ENCODE measurements at regions not wholly inside any gene's neighbourhood (a gene's known extent, or its start where the extent isn't known, plus 50 kb on each side); places are given as distances from the start of the nearest gene placed in this dataset.
"Not testable (repeated sequence)": the region's sequence is repeated elsewhere in the genome, so short reads cannot be mapped to it uniquely, and the experiment has no call there.

DNA sequence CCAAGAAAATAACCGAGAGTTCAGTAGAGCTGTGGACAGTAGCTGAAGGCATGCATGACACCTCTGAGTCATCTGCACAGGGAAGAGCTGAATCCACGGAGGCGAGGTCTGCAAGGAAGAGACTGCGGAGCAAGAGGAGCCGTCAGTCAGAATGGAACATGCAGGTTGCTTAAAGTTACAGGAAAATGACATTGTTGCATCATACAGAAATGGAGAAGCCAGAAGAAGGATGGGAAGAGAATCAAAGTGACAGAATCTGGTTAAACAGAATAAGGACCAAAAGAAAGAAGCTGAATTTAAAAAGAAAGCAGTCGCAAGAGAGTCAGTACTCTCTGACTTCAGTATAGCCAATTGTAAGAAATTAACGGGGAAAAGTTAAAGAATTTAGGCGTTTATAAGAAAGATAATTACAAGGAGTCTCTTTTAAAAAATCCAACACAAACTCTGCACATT is 533.8 kb downstream of the ADCYAP1 start:
- H3K4me3 ChIP-seq (ENCODE audit: low read depth, low read length) = no peak overlapping the region
- TF ChIP-seq, protein P1, sequence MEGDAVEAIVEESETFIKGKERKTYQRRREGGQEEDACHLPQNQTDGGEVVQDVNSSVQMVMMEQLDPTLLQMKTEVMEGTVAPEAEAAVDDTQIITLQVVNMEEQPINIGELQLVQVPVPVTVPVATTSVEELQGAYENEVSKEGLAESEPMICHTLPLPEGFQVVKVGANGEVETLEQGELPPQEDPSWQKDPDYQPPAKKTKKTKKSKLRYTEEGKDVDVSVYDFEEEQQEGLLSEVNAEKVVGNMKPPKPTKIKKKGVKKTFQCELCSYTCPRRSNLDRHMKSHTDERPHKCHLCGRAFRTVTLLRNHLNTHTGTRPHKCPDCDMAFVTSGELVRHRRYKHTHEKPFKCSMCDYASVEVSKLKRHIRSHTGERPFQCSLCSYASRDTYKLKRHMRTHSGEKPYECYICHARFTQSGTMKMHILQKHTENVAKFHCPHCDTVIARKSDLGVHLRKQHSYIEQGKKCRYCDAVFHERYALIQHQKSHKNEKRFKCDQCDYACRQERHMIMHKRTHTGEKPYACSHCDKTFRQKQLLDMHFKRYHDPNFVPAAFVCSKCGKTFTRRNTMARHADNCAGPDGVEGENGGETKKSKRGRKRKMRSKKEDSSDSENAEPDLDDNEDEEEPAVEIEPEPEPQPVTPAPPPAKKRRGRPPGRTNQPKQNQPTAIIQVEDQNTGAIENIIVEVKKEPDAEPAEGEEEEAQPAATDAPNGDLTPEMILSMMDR (IDR thresholded peaks at IDR 0.05; ENCODE audit: control insufficient read depth, extremely low read depth, insufficient read depth) = no peak
- DNase-seq (ENCODE audit: low read depth) = no peak

DNA sequence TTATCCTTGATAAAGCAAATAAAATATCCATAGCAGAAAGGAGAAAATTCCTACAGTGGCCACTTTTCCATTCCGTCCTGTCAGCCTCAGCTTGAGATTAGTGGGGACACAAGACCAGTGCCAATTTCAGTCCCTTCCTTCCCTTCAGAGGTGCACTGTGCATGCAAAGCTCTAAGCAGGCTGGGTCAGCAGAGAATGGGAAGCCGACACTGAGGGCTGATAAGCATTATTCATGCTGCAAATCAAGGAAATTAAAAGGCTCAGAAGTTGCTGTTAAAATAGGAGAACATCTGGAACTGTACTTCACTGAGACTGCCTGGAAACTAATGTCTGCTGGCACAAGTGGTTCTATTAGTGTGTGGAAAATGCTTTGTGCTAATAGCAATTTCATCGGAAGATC is 534.3 kb downstream of the ADCYAP1 start:
- no peak for DNase-seq (ENCODE audit: low read depth)
- H3K4me3 ChIP-seq (ENCODE audit: low read depth, low read length) = no peak overlapping the region
- TF ChIP-seq, protein P1 (IDR thresholded peaks at IDR 0.05; ENCODE audit: control insufficient read depth, extremely low read depth, insufficient read depth) = no peak

DNA sequence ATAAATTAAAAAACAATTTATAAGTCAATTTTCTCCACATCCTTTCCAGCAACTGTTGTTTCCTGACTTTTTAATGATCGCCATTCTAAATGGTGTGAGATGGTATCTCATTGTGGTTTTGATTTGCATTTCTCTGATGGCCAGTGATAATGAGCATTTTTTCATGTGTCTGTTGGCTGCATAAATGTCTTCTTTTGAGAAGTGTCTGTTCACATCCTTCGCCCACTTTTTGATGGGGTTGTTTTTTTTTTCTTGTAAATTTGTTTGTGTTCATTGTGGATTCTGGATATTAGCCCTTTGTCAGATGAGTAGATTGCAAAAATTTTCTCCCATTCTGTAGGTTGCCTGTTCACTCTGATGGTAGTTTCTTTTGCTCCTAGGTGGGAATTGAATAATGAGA is 539.4 kb downstream of the ADCYAP1 start:
- DNase-seq (ENCODE audit: low read depth); H3K4me3 ChIP-seq (ENCODE audit: low read depth, low read length): not testable (repeated sequence)

DNA sequence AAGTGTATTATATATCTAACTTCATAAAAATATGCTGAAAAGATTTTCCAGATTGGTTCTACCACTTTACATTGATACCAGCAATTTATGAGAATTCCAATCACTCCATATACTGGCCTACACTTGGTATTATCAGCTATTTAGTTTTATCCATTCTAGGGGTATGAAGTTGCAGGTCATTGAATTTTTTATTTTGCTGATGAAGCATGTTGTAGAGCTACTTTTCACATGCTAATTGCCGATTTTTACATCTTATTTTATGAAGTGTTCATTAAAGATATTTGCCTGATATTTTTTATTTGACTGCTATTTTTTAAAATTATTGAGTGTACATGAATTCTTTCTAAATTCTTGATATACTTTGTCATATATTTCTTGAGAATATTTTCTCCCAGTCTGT is 542.1 kb downstream of the ADCYAP1 start:
- TF ChIP-seq, protein P1 (IDR thresholded peaks at IDR 0.05; ENCODE audit: control insufficient read depth, extremely low read depth, insufficient read depth) = no peak
- no peak for DNase-seq (ENCODE audit: low read depth)
- no peak overlapping the region for H3K4me3 ChIP-seq (ENCODE audit: low read depth, low read length)

DNA sequence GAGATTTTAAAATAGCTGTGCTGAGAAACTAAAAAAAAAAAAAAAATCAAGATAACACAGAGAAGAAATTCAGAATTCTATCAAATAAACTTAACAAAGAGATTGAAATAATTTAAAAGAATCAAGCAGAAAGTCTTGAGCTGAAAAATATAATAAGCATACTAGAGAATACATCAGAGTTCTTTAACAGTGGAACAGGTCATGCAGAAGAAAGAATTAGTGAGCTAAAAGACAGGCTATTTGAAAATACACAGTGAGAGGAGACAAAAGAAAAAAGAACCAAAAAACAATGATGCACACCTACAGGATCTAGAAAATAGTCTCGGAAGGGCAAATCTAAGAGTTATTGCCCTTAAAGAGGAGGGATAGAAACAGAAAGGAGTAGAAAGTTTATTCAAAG is 548.1 kb downstream of the ADCYAP1 start:
- TF ChIP-seq, protein P1 (IDR thresholded peaks at IDR 0.05; ENCODE audit: control insufficient read depth, extremely low read depth, insufficient read depth) = no peak
- no peak overlapping the region for H3K4me3 ChIP-seq (ENCODE audit: low read depth, low read length)
- DNase-seq (ENCODE audit: low read depth) = no peak

DNA sequence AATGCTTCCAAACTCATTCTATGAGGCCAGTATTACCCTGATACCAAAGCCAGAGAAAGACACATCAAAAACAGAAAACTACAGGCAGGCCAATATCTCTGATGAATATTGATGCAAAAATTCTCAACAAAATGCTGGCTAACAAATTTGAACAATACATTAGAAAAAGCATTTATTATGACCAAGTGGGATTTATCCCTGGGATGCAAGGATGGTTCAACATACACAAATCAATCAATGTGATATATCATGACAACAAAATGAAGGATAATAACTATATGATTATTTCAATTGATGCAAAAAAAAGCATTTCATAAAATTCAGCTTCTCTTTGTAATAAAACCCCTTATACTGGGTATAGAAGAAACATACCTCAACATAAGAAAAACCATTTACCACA is 550.9 kb downstream of the ADCYAP1 start:
- no peak for DNase-seq (ENCODE audit: low read depth)
- H3K4me3 ChIP-seq (ENCODE audit: low read depth, low read length) = no peak overlapping the region
- TF ChIP-seq, protein P1 (IDR thresholded peaks at IDR 0.05; ENCODE audit: control insufficient read depth, extremely low read depth, insufficient read depth) = no peak

DNA sequence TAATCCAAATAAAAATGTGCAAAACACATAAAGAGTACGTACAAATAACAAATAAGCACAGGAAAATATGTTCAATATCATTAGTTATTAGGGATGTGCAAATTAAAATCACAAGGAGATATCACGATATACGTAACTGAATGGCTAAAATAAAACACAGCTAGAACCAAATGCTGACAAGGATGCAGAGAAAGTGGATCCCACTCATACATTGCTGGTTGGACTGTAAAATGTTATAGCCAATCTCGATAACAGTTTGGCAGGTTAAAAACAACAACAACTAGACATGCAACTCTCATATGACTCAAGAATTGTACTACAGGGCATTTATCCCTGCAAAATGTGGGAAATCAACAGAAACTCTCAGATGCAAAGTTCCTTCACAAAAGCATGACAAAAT is 553.9 kb downstream of the ADCYAP1 start:
- no peak for DNase-seq (ENCODE audit: low read depth)
- TF ChIP-seq, protein P1 (IDR thresholded peaks at IDR 0.05; ENCODE audit: control insufficient read depth, extremely low read depth, insufficient read depth) = no peak

More for the DNA sequence above, 553.9 kb downstream of the ADCYAP1 start:
- H3K4me3 ChIP-seq (ENCODE audit: low read depth, low read length) = no peak overlapping the region
